ENCODE measurements at regions not wholly inside any gene's neighbourhood (a gene's known extent, or its start where the extent isn't known, plus 50 kb on each side); places are given as distances from the start of the nearest gene placed in this dataset.

- H3K27ac ChIP-seq (ENCODE audit: low read length): no peak overlapping the region
- no peaks in the 10 kb centered on the region for H3K27me3 ChIP-seq (replicated peaks; ENCODE audit: insufficient read depth, low read length)
- H3K4me2 ChIP-seq (ENCODE audit: low read depth, low read length): no peak overlapping the region
- DNase-seq: no peak
- H3K36me3 ChIP-seq (replicated peaks; ENCODE audit: insufficient read depth, low read length): no peaks in the 10 kb centered on the region
- no peaks in the 10 kb centered on the region for H3K9me2 ChIP-seq (replicated peaks; ENCODE audit: insufficient read depth, low read length)
- no peak overlapping the region for H3K9ac ChIP-seq (ENCODE audit: low read length)
- H4K20me1 ChIP-seq (ENCODE audit: insufficient read depth, low read length): no peaks in the 10 kb centered on the region
- H3K4me3 ChIP-seq (ENCODE audit: low read length): no peak overlapping the region
- H2AFZ ChIP-seq (ENCODE audit: low read length): no peak overlapping the region
- no peaks in the 10 kb centered on the region for H3F3A ChIP-seq (ENCODE audit: insufficient read depth, low read length)
- no peaks in the 10 kb centered on the region for H3K4me1 ChIP-seq (ENCODE audit: low read length)
- no peak for TF ChIP-seq EZH2 (optimal IDR thresholded peaks at IDR 0.05; ENCODE audit: low read depth, low read length)
- TF ChIP-seq, protein P1, sequence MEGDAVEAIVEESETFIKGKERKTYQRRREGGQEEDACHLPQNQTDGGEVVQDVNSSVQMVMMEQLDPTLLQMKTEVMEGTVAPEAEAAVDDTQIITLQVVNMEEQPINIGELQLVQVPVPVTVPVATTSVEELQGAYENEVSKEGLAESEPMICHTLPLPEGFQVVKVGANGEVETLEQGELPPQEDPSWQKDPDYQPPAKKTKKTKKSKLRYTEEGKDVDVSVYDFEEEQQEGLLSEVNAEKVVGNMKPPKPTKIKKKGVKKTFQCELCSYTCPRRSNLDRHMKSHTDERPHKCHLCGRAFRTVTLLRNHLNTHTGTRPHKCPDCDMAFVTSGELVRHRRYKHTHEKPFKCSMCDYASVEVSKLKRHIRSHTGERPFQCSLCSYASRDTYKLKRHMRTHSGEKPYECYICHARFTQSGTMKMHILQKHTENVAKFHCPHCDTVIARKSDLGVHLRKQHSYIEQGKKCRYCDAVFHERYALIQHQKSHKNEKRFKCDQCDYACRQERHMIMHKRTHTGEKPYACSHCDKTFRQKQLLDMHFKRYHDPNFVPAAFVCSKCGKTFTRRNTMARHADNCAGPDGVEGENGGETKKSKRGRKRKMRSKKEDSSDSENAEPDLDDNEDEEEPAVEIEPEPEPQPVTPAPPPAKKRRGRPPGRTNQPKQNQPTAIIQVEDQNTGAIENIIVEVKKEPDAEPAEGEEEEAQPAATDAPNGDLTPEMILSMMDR (IDR thresholded peaks at IDR 0.05; ENCODE audit: low read length): no peak
- TF ChIP-seq EZH2phosphoT487 (IDR thresholded peaks at IDR 0.05; ENCODE audit: low read length): no peak
- no peaks in the 10 kb centered on the region for H3K79me2 ChIP-seq (ENCODE audit: low read length)
- no peaks in the 10 kb centered on the region for H3K9me3 ChIP-seq (replicated peaks; ENCODE audit: insufficient read depth, low read length)
These were observed 2013.7 kb downstream of the MRPL39 start for GRCh38 chr21:23593582-23593981.

GRCh38 chr21:23585419-23585818 lies 2021.9 kb downstream of the MRPL39 start:
- H3K9me3 ChIP-seq (replicated peaks; ENCODE audit: insufficient read depth, low read length): no peaks in the 10 kb centered on the region
- H3K4me3 ChIP-seq (ENCODE audit: low read length): no peak overlapping the region
- no peaks in the 10 kb centered on the region for H3K79me2 ChIP-seq (ENCODE audit: low read length)
- no peaks in the 10 kb centered on the region for H4K20me1 ChIP-seq (ENCODE audit: insufficient read depth, low read length)
- H3F3A ChIP-seq (ENCODE audit: insufficient read depth, low read length): no peaks in the 10 kb centered on the region
- peak overlapping the region; percentile 20; the same call in 1 of the 2 replicates for H3K4me2 ChIP-seq (ENCODE audit: low read depth, low read length)
- peaks cover 10% of the 10 kb centered on the region for H3K4me1 ChIP-seq (ENCODE audit: low read length)
- no peaks in the 10 kb centered on the region for H3K36me3 ChIP-seq (replicated peaks; ENCODE audit: insufficient read depth, low read length)
- no peak overlapping the region for H3K27ac ChIP-seq (ENCODE audit: low read length)
- no peak overlapping the region for H2AFZ ChIP-seq (ENCODE audit: low read length)
- H3K9me2 ChIP-seq (replicated peaks; ENCODE audit: insufficient read depth, low read length): no peaks in the 10 kb centered on the region
- H3K9ac ChIP-seq (ENCODE audit: low read length): no peak overlapping the region
- no peaks in the 10 kb centered on the region for H3K27me3 ChIP-seq (replicated peaks; ENCODE audit: insufficient read depth, low read length)
- DNase-seq: peak; percentile 87
- no peak for TF ChIP-seq EZH2 (optimal IDR thresholded peaks at IDR 0.05; ENCODE audit: low read depth, low read length)
- no peak for TF ChIP-seq EZH2phosphoT487 (IDR thresholded peaks at IDR 0.05; ENCODE audit: low read length)
- TF ChIP-seq, protein P1 (IDR thresholded peaks at IDR 0.05; ENCODE audit: low read length): no peak

GRCh38 chr21:23579573-23579972 lies 2027.7 kb downstream of the MRPL39 start:
- H4K20me1 ChIP-seq (ENCODE audit: insufficient read depth, low read length): no peaks in the 10 kb centered on the region

More at GRCh38 chr21:23579573-23579972, 2027.7 kb downstream of the MRPL39 start:
- H3K4me1 ChIP-seq (ENCODE audit: low read length): no peaks in the 10 kb centered on the region
- no peaks in the 10 kb centered on the region for H3K36me3 ChIP-seq (replicated peaks; ENCODE audit: insufficient read depth, low read length)
- no peaks in the 10 kb centered on the region for H3K9me2 ChIP-seq (replicated peaks; ENCODE audit: insufficient read depth, low read length)
- no peak overlapping the region for H3K4me3 ChIP-seq (ENCODE audit: low read length)
- H3K27ac ChIP-seq (ENCODE audit: low read length): no peak overlapping the region
- H3K79me2 ChIP-seq (ENCODE audit: low read length): no peaks in the 10 kb centered on the region
- TF ChIP-seq EZH2phosphoT487 (IDR thresholded peaks at IDR 0.05; ENCODE audit: low read length) (no peak), EZH2 (optimal IDR thresholded peaks at IDR 0.05; ENCODE audit: low read depth, low read length) (no peak)
- TF ChIP-seq, protein P1 (IDR thresholded peaks at IDR 0.05; ENCODE audit: low read length): no peak
- no peaks in the 10 kb centered on the region for H3K27me3 ChIP-seq (replicated peaks; ENCODE audit: insufficient read depth, low read length)
- H3K9ac ChIP-seq (ENCODE audit: low read length): no peak overlapping the region
- H2AFZ ChIP-seq (ENCODE audit: low read length): no peak overlapping the region
- H3F3A ChIP-seq (ENCODE audit: insufficient read depth, low read length): no peaks in the 10 kb centered on the region
- H3K9me3 ChIP-seq (replicated peaks; ENCODE audit: insufficient read depth, low read length): no peaks in the 10 kb centered on the region
- no peak overlapping the region for H3K4me2 ChIP-seq (ENCODE audit: low read depth, low read length)
- no peak for DNase-seq
